ENCODE measurements at regions not wholly inside any gene's neighbourhood (a gene's known extent, or its start where the extent isn't known, plus 50 kb on each side); places are given as distances from the start of the nearest gene placed in this dataset.
"Not testable (repeated sequence)": the region's sequence is repeated elsewhere in the genome, so short reads cannot be mapped to it uniquely, and the experiment has no call there.

DNA sequence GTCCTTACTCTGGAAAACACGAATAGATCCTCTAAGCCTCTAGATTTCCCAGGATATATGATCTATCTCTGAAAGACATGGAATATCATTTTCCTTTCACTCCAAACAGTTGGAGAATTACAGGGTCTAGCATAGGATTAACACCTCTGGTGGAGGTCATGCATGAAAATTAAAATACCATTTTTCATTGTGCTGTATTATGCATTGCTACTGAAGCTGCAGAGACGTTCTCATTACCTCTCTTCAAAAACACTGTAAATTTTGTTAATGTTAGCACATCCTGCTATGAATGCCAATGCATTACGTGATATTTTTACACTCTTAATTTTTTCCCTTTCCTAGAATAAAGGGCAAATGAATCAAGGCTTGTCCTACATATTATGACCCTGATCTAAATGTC is 558.6 kb downstream of the TBC1D32 start:
- H3K4me1 ChIP-seq (ENCODE audit: low read depth) = no peaks in the 10 kb centered on the region
- TF ChIP-seq, protein P1, sequence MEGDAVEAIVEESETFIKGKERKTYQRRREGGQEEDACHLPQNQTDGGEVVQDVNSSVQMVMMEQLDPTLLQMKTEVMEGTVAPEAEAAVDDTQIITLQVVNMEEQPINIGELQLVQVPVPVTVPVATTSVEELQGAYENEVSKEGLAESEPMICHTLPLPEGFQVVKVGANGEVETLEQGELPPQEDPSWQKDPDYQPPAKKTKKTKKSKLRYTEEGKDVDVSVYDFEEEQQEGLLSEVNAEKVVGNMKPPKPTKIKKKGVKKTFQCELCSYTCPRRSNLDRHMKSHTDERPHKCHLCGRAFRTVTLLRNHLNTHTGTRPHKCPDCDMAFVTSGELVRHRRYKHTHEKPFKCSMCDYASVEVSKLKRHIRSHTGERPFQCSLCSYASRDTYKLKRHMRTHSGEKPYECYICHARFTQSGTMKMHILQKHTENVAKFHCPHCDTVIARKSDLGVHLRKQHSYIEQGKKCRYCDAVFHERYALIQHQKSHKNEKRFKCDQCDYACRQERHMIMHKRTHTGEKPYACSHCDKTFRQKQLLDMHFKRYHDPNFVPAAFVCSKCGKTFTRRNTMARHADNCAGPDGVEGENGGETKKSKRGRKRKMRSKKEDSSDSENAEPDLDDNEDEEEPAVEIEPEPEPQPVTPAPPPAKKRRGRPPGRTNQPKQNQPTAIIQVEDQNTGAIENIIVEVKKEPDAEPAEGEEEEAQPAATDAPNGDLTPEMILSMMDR (IDR thresholded peaks at IDR 0.05) = no peak
- DNase-seq = no peak
- intact Hi-C loops (cut with DNase I, micrococcal nuclease) = no loop called here
- no peaks in the 10 kb centered on the region for H3K36me3 ChIP-seq (ENCODE audit: low read depth)
- ATAC-seq = no peak
- no peak overlapping the region for H3K4me3 ChIP-seq
- no peaks in the 10 kb centered on the region for H3K9me3 ChIP-seq

- TF ChIP-seq, protein P1 (IDR thresholded peaks at IDR 0.05) = no peak
- intact Hi-C loops (cut with DNase I, micrococcal nuclease) = no loop called here
Observed at GRCh38 chr6:120774275-120774674, 560.0 kb downstream of the TBC1D32 start.

GRCh38 chr6:120771019-120771418 is 563.3 kb downstream of the TBC1D32 start:
- DNase-seq = no peak
- H3K4me1 ChIP-seq (ENCODE audit: low read depth) = no peaks in the 10 kb centered on the region
- no peaks in the 10 kb centered on the region for H3K9me3 ChIP-seq
- intact Hi-C loops (cut with DNase I, micrococcal nuclease) = no loop called here
- no peaks in the 10 kb centered on the region for H3K36me3 ChIP-seq (ENCODE audit: low read depth)
- H3K4me3 ChIP-seq = no peak overlapping the region
- TF ChIP-seq, protein P1 (IDR thresholded peaks at IDR 0.05) = no peak
- no peak for ATAC-seq

More at GRCh38 chr6:120774275-120774674, 560.0 kb downstream of the TBC1D32 start:
- ATAC-seq = no peak
- H3K36me3 ChIP-seq (ENCODE audit: low read depth) = no peaks in the 10 kb centered on the region
- H3K9me3 ChIP-seq = no peaks in the 10 kb centered on the region
- no peak for DNase-seq
- no peaks in the 10 kb centered on the region for H3K4me1 ChIP-seq (ENCODE audit: low read depth)
- H3K4me3 ChIP-seq = no peak overlapping the region

GRCh38 chr6:120764312-120764711 is 570.0 kb downstream of the TBC1D32 start:
- Histone ChIP-seq H3K4me3 (no peak overlapping the region), H3K4me1 (ENCODE audit: low read depth) (no peaks in the 10 kb centered on the region), H3K9me3 (no peaks in the 10 kb centered on the region), H3K36me3 (ENCODE audit: low read depth) (no peaks in the 10 kb centered on the region)
- intact Hi-C loops (cut with DNase I, micrococcal nuclease) = no loop called here
- TF ChIP-seq, protein P1 (IDR thresholded peaks at IDR 0.05) = no peak
- ATAC-seq (no peak), DNase-seq (no peak)

DNA sequence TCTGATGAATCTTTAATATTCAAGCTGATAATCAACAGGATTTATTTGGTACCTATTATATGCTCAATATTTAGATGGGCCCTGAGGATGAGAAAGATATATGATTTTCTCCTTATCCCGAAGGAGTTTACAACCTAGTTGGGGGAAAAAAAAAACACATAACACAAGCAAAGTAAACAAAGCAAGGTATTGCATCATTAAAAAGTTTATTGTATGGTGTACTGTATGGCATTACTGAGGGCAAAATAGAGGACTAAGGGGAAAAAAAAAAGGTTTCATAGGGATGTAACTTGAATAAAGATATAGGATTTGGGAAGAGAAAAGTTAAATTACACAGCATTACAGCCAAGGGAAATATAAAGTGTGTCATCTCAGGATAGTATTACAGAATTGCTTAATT is 574.7 kb downstream of the TBC1D32 start:
- DNase-seq (no peak), ATAC-seq (no peak)
- no peaks in the 10 kb centered on the region for H3K9me3 ChIP-seq
- intact Hi-C loops (cut with DNase I, micrococcal nuclease) = no loop called here
- TF ChIP-seq, protein P1 (IDR thresholded peaks at IDR 0.05) = no peak
- no peaks in the 10 kb centered on the region for H3K36me3 ChIP-seq (ENCODE audit: low read depth)
- H3K4me3 ChIP-seq = no peak overlapping the region
- no peaks in the 10 kb centered on the region for H3K4me1 ChIP-seq (ENCODE audit: low read depth)

- H3K9me3 ChIP-seq; H3K4me3 ChIP-seq; DNase-seq; intact Hi-C loops (cut with DNase I, micrococcal nuclease); H3K36me3 ChIP-seq (ENCODE audit: low read depth); H3K4me1 ChIP-seq (ENCODE audit: low read depth); ATAC-seq: not testable (repeated sequence)
Observed at GRCh38 chr6:120748574-120748973, 585.7 kb downstream of the TBC1D32 start.
